ENCODE measurements at regions not wholly inside any gene's neighbourhood (a gene's known extent, or its start where the extent isn't known, plus 50 kb on each side); places are given as distances from the start of the nearest gene placed in this dataset.

DNA sequence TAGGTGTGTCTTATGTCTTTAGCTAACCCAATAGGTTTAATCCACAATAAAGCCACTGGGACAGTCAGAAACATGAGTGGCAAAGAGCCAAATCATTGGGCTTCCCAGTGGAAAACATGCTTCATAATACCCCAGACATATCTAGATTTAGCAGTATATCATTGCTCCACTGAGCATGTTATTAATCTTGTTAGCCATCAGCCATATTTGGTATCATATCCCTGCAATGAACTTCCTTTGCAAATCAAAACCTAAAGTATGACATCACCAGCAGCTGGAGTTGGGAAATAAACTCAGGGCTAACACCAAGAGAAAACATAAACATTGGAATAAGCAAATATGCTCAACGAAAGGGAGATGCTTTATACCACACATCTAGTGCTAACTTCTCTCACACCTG lies 280.8 kb upstream of the NOCT start:
- Histone ChIP-seq H3K36me3 (replicated peaks; ENCODE audit: insufficient read depth, low read length) (no peaks in the 10 kb centered on the region), H3K27me3 (replicated peaks; ENCODE audit: insufficient read depth, low read length) (no peaks in the 10 kb centered on the region), H2AFZ (ENCODE audit: low read length) (no peak overlapping the region), H3K9ac (ENCODE audit: low read length) (no peak overlapping the region), H3K4me3 (ENCODE audit: low read length) (no peak overlapping the region), H3K27ac (ENCODE audit: low read length) (no peak overlapping the region), H3K4me1 (ENCODE audit: low read length) (no peaks in the 10 kb centered on the region), H3K9me3 (replicated peaks; ENCODE audit: insufficient read depth, low read length) (no peaks in the 10 kb centered on the region), H3F3A (ENCODE audit: insufficient read depth, low read length) (no peaks in the 10 kb centered on the region), H3K79me2 (ENCODE audit: low read length) (no peaks in the 10 kb centered on the region), H4K20me1 (ENCODE audit: insufficient read depth, low read length) (no peaks in the 10 kb centered on the region), H3K9me2 (replicated peaks; ENCODE audit: insufficient read depth, low read length) (no peaks in the 10 kb centered on the region), H3K4me2 (ENCODE audit: low read depth, low read length) (no peak overlapping the region)
- DNase-seq = no peak
- no peak for TF ChIP-seq EZH2 (optimal IDR thresholded peaks at IDR 0.05; ENCODE audit: low read depth, low read length)
- no peak for TF ChIP-seq EZH2phosphoT487 (IDR thresholded peaks at IDR 0.05; ENCODE audit: low read length)
- TF ChIP-seq, protein P1, sequence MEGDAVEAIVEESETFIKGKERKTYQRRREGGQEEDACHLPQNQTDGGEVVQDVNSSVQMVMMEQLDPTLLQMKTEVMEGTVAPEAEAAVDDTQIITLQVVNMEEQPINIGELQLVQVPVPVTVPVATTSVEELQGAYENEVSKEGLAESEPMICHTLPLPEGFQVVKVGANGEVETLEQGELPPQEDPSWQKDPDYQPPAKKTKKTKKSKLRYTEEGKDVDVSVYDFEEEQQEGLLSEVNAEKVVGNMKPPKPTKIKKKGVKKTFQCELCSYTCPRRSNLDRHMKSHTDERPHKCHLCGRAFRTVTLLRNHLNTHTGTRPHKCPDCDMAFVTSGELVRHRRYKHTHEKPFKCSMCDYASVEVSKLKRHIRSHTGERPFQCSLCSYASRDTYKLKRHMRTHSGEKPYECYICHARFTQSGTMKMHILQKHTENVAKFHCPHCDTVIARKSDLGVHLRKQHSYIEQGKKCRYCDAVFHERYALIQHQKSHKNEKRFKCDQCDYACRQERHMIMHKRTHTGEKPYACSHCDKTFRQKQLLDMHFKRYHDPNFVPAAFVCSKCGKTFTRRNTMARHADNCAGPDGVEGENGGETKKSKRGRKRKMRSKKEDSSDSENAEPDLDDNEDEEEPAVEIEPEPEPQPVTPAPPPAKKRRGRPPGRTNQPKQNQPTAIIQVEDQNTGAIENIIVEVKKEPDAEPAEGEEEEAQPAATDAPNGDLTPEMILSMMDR (IDR thresholded peaks at IDR 0.05; ENCODE audit: low read length) = no peak

DNA sequence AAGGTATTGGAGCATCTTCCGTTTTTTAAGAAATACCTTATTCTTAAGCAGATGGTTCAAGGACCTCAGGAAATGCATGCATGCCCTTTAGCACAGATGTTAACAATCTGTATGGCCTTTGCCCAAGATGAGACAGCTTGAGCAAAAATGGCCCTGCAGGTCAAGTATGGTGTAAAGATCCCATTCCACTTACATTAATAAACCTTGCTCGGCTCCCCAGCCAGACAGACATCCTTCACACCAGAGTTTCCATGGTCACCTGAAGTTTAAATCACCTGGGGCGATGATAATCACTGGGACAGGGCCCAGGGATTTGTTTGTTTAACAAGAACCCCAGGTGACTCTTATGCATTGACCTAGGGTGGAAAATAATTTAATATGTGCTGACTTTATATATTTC lies 287.0 kb upstream of the NOCT start:
- Histone ChIP-seq H3K79me2 (ENCODE audit: low read length) (no peaks in the 10 kb centered on the region), H3F3A (ENCODE audit: insufficient read depth, low read length) (no peaks in the 10 kb centered on the region), H3K4me3 (ENCODE audit: low read length) (no peak overlapping the region), H3K4me1 (ENCODE audit: low read length) (no peaks in the 10 kb centered on the region), H3K9me2 (replicated peaks; ENCODE audit: insufficient read depth, low read length) (no peaks in the 10 kb centered on the region), H3K4me2 (ENCODE audit: low read depth, low read length) (no peak overlapping the region), H3K9me3 (replicated peaks; ENCODE audit: insufficient read depth, low read length) (no peaks in the 10 kb centered on the region), H3K36me3 (replicated peaks; ENCODE audit: insufficient read depth, low read length) (no peaks in the 10 kb centered on the region), H3K27me3 (replicated peaks; ENCODE audit: insufficient read depth, low read length) (no peaks in the 10 kb centered on the region), H2AFZ (ENCODE audit: low read length) (no peak overlapping the region), H3K27ac (ENCODE audit: low read length) (no peak overlapping the region), H3K9ac (ENCODE audit: low read length) (no peak overlapping the region), H4K20me1 (ENCODE audit: insufficient read depth, low read length) (no peaks in the 10 kb centered on the region)
- TF ChIP-seq, protein P1 (IDR thresholded peaks at IDR 0.05; ENCODE audit: low read length) = no peak
- TF ChIP-seq EZH2 (optimal IDR thresholded peaks at IDR 0.05; ENCODE audit: low read depth, low read length) (no peak), EZH2phosphoT487 (IDR thresholded peaks at IDR 0.05; ENCODE audit: low read length) (no peak)
- no peak for DNase-seq

DNA sequence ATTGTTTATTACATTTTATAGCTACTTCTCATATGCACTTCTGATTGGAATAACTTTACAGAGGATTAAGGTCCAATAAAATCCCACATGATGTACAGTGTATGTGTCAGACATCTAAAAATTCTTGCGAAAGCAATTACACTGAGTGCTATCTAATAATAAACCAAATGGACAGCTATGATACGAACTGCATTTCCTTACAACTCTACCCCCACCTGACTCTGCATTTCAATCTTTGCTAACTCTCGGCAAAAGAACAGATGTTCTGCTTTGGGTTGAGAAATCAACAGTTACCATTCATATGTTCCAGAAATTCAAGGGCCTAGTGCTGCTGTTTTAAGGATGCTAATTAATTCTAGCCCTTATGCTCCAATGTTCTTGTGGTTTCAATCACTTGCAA lies 287.9 kb upstream of the NOCT start:
- Histone ChIP-seq H3K79me2 (ENCODE audit: low read length) (no peaks in the 10 kb centered on the region), H3K4me1 (ENCODE audit: low read length) (no peaks in the 10 kb centered on the region), H3K27me3 (replicated peaks; ENCODE audit: insufficient read depth, low read length) (no peaks in the 10 kb centered on the region), H4K20me1 (ENCODE audit: insufficient read depth, low read length) (no peaks in the 10 kb centered on the region), H3K9me2 (replicated peaks; ENCODE audit: insufficient read depth, low read length) (no peaks in the 10 kb centered on the region), H2AFZ (ENCODE audit: low read length) (no peak overlapping the region), H3K4me2 (ENCODE audit: low read depth, low read length) (no peak overlapping the region), H3F3A (ENCODE audit: insufficient read depth, low read length) (no peaks in the 10 kb centered on the region), H3K4me3 (ENCODE audit: low read length) (no peak overlapping the region), H3K9ac (ENCODE audit: low read length) (no peak overlapping the region), H3K36me3 (replicated peaks; ENCODE audit: insufficient read depth, low read length) (no peaks in the 10 kb centered on the region), H3K9me3 (replicated peaks; ENCODE audit: insufficient read depth, low read length) (no peaks in the 10 kb centered on the region), H3K27ac (ENCODE audit: low read length) (no peak overlapping the region)
- DNase-seq = no peak
- TF ChIP-seq, protein P1 (IDR thresholded peaks at IDR 0.05; ENCODE audit: low read length) = no peak
- TF ChIP-seq EZH2 (optimal IDR thresholded peaks at IDR 0.05; ENCODE audit: low read depth, low read length) (no peak), EZH2phosphoT487 (IDR thresholded peaks at IDR 0.05; ENCODE audit: low read length) (no peak)
